ENCODE measurements at regions not wholly inside any gene's neighbourhood (a gene's known extent, or its start where the extent isn't known, plus 50 kb on each side); places are given as distances from the start of the nearest gene placed in this dataset.

- TF ChIP-seq ZNF8 (CRISPR knock-in tag; IDR thresholded peaks at IDR 0.05): no peak
- no peak for TF ChIP-seq ZFP3 (CRISPR knock-in tag; IDR thresholded peaks at IDR 0.05)
- no peak for TF ChIP-seq RARB (CRISPR knock-in tag; IDR thresholded peaks at IDR 0.05)
- no peak for TF ChIP-seq ZNF565 (CRISPR knock-in tag; conservative IDR thresholded peaks at IDR 0.05; ENCODE audit: low read depth)
- TF ChIP-seq, protein P1, sequence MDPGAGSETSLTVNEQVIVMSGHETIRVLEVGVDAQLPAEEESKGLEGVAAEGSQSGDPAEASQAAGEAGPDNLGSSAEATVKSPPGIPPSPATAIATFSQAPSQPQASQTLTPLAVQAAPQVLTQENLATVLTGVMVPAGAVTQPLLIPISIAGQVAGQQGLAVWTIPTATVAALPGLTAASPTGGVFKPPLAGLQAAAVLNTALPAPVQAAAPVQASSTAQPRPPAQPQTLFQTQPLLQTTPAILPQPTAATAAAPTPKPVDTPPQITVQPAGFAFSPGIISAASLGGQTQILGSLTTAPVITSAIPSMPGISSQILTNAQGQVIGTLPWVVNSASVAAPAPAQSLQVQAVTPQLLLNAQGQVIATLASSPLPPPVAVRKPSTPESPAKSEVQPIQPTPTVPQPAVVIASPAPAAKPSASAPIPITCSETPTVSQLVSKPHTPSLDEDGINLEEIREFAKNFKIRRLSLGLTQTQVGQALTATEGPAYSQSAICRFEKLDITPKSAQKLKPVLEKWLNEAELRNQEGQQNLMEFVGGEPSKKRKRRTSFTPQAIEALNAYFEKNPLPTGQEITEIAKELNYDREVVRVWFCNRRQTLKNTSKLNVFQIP (CRISPR knock-in tag; IDR thresholded peaks at IDR 0.05; ENCODE audit: borderline replicate concordance, low read depth): no peak
- TF ChIP-seq PPARA (CRISPR knock-in tag; IDR thresholded peaks at IDR 0.05; ENCODE audit: borderline replicate concordance): no peak
- TF ChIP-seq, protein P2, sequence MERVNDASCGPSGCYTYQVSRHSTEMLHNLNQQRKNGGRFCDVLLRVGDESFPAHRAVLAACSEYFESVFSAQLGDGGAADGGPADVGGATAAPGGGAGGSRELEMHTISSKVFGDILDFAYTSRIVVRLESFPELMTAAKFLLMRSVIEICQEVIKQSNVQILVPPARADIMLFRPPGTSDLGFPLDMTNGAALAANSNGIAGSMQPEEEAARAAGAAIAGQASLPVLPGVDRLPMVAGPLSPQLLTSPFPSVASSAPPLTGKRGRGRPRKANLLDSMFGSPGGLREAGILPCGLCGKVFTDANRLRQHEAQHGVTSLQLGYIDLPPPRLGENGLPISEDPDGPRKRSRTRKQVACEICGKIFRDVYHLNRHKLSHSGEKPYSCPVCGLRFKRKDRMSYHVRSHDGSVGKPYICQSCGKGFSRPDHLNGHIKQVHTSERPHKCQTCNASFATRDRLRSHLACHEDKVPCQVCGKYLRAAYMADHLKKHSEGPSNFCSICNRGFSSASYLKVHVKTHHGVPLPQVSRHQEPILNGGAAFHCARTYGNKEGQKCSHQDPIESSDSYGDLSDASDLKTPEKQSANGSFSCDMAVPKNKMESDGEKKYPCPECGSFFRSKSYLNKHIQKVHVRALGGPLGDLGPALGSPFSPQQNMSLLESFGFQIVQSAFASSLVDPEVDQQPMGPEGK (CRISPR knock-in tag; IDR thresholded peaks at IDR 0.05; ENCODE audit: borderline replicate concordance): no peak
- TF ChIP-seq CREB5 (CRISPR knock-in tag; IDR thresholded peaks at IDR 0.05; ENCODE audit: low read depth): no peak
- no peak for TF ChIP-seq ISL1 (CRISPR knock-in tag; IDR thresholded peaks at IDR 0.05)
- TF ChIP-seq ESRRG (CRISPR knock-in tag; IDR thresholded peaks at IDR 0.05): no peak
- no peak for TF ChIP-seq ARNTL (CRISPR knock-in tag; IDR thresholded peaks at IDR 0.05; ENCODE audit: borderline replicate concordance, low read depth)
- TF ChIP-seq SNAI2 (CRISPR knock-in tag; IDR thresholded peaks at IDR 0.05): no peak
- no peak for TF ChIP-seq ZFP30 (CRISPR knock-in tag; IDR thresholded peaks at IDR 0.05)
- TF ChIP-seq TCF4 (CRISPR knock-in tag; IDR thresholded peaks at IDR 0.05; ENCODE audit: borderline replicate concordance): no peak
These were observed 197.5 kb downstream of the PTPRU start for GRCh38 chr1:29433830-29434229.
